ENCODE measurements at regions not wholly inside any gene's neighbourhood (a gene's known extent, or its start where the extent isn't known, plus 50 kb on each side); places are given as distances from the start of the nearest gene placed in this dataset.

DNA sequence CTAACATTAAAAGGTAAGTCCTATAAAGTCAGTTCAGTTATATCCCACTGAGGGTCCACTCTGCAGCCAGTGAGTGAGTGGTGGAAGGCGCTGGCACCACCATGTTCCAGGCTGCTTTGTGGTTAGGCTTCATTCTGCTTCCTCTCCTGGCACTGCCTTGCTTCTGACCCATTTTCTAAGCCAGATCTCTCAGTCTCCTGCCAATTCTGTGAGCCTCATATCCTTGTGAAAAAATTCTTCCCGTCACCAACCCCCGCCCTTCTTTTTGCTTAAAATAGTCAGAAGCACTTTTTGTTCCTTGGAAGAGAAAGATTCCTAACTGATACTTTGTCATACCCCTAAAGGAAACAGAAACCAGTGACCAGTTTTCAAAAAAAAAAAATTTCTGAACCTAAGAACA lies 139.8 kb upstream of the NCK2 start:
- H3K27ac ChIP-seq (ENCODE audit: low read depth in 1 of 2, low read length in 2 of 2), result no peak overlapping the region
- no peak for DNase-seq (ENCODE audit: low spot score)
- H3K4me1 ChIP-seq (ENCODE audit: control insufficient read depth in 4 of 4, insufficient read depth in 4 of 4, low read length in 3 of 4), result peaks cover 0 to 2% (median 0%) of the 10 kb centered on the region in 4 donors
- H3K9ac ChIP-seq (ENCODE audit: low read depth in 1 of 2, low read length in 2 of 2), result no peak overlapping the region
- H3K9me3 ChIP-seq (ENCODE audit: control insufficient read depth in 4 of 4, low read length in 3 of 4), result no peaks in the 10 kb centered on the region
- H3K27me3 ChIP-seq (ENCODE audit: control insufficient read depth in 4 of 4, insufficient read depth in 4 of 4, low read length in 3 of 4), result peaks cover 0 to 3% (median 0%) of the 10 kb centered on the region in 4 donors
- no peaks in the 10 kb centered on the region for H3K36me3 ChIP-seq (ENCODE audit: control insufficient read depth in 4 of 4, insufficient read depth in 3 of 4, low read depth in 1 of 4, low read length in 3 of 4)
- no peak for TF ChIP-seq GABPA (IDR thresholded peaks at IDR 0.05 in 1 of 2, conservative IDR thresholded peaks at IDR 0.05 in 1 of 2)
- peak; percentile 23 for TF ChIP-seq SP1 (IDR thresholded peaks at IDR 0.05)
- TF ChIP-seq NR2F2 (IDR thresholded peaks at IDR 0.05), result peak; percentile 33
- H3K4me3 ChIP-seq (ENCODE audit: low read depth in 1 of 3, low read length in 3 of 3), result no peak overlapping the region
- WGBS, result 72% methylated on average over 3 of the region's 3 CpGs

- H3K9ac ChIP-seq (ENCODE audit: low read depth in 1 of 2, low read length in 2 of 2), result no peak overlapping the region
- 73% methylated on average over 8 of the region's 8 CpGs for WGBS
- no peak overlapping the region for H3K27ac ChIP-seq (ENCODE audit: low read depth in 1 of 2, low read length in 2 of 2)
- H3K4me1 ChIP-seq (ENCODE audit: control insufficient read depth in 4 of 4, insufficient read depth in 4 of 4, low read length in 3 of 4), result no peaks in the 10 kb centered on the region
- no peaks in the 10 kb centered on the region for H3K36me3 ChIP-seq (ENCODE audit: control insufficient read depth in 4 of 4, insufficient read depth in 3 of 4, low read depth in 1 of 4, low read length in 3 of 4)
- H3K4me3 ChIP-seq (ENCODE audit: low read depth in 1 of 3, low read length in 3 of 3), result no peak overlapping the region
- no peaks in the 10 kb centered on the region for H3K27me3 ChIP-seq (ENCODE audit: control insufficient read depth in 4 of 4, insufficient read depth in 4 of 4, low read length in 3 of 4)
- no peak for TF ChIP-seq EGR1 (IDR thresholded peaks at IDR 0.05; ENCODE audit: low read depth in 2 of 2)
- TF ChIP-seq, protein P1, sequence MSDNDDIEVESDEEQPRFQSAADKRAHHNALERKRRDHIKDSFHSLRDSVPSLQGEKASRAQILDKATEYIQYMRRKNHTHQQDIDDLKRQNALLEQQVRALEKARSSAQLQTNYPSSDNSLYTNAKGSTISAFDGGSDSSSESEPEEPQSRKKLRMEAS (IDR thresholded peaks at IDR 0.05), result no peak
- H3K9me3 ChIP-seq (ENCODE audit: control insufficient read depth in 4 of 4, low read length in 3 of 4), result no peaks in the 10 kb centered on the region
- no peak for DNase-seq (ENCODE audit: low spot score)
Observed at GRCh38 chr2:105600949-105601794, 143.5 kb upstream of the NCK2 start.

DNA sequence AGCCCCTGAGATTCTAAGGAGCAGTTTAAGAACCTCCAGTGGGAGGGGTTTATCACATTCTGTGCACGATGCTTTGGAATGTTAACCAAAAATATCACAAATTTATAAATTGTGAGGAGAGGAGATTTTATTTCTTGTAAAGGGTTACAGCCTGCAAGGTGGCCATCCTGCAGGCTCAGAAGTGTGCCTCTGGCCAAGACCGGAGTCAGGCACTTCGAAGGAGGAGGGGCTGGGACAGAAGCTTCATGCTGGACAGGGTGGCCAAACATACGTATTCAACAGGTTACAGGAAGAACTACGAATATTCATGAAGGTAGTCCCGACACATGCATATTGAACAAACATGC lies 144.1 kb upstream of the NCK2 start:
- 71% methylated on average over 6 of the region's 6 CpGs for WGBS

More for the DNA sequence above, 144.1 kb upstream of the NCK2 start:
- H3K27ac ChIP-seq (ENCODE audit: low read depth in 1 of 2, low read length in 2 of 2), result no peak overlapping the region
- no peaks in the 10 kb centered on the region for H3K36me3 ChIP-seq (ENCODE audit: control insufficient read depth in 4 of 4, insufficient read depth in 3 of 4, low read depth in 1 of 4, low read length in 3 of 4)
- TF ChIP-seq HNF4G (IDR thresholded peaks at IDR 0.05) (no peak), HNF4A (conservative IDR thresholded peaks at IDR 0.05) (no peak), CTCF (IDR thresholded peaks at IDR 0.05; ENCODE audit: low read depth, low read length, missing input control) (no peak), FOXA1 (IDR thresholded peaks at IDR 0.05) (no peak)
- TF ChIP-seq, protein P2, sequence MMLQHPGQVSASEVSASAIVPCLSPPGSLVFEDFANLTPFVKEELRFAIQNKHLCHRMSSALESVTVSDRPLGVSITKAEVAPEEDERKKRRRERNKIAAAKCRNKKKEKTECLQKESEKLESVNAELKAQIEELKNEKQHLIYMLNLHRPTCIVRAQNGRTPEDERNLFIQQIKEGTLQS (IDR thresholded peaks at IDR 0.05), result no peak
- no peak overlapping the region for H3K9ac ChIP-seq (ENCODE audit: low read depth in 1 of 2, low read length in 2 of 2)
- no peak overlapping the region for H3K4me3 ChIP-seq (ENCODE audit: low read depth in 1 of 3, low read length in 3 of 3)
- H3K27me3 ChIP-seq (ENCODE audit: control insufficient read depth in 4 of 4, insufficient read depth in 4 of 4, low read length in 3 of 4), result no peaks in the 10 kb centered on the region
- no peaks in the 10 kb centered on the region for H3K9me3 ChIP-seq (ENCODE audit: control insufficient read depth in 4 of 4, low read length in 3 of 4)
- DNase-seq (ENCODE audit: low spot score), result no peak
- H3K4me1 ChIP-seq (ENCODE audit: control insufficient read depth in 4 of 4, insufficient read depth in 4 of 4, low read length in 3 of 4), result no peaks in the 10 kb centered on the region

Measured in liver (tissue), 8 donors.